ENCODE measurements at regions not wholly inside any gene's neighbourhood (a gene's known extent, or its start where the extent isn't known, plus 50 kb on each side); places are given as distances from the start of the nearest gene placed in this dataset.

- Mint-ChIP-seq H3K27ac (no peak overlapping the region), H3K9me3 (peaks cover 16% of the 10 kb centered on the region), H3K4me3 (no peak overlapping the region), H3K36me3 (no peaks in the 10 kb centered on the region), H3K27me3 (peaks cover 16% of the 10 kb centered on the region), H3K4me1 (ENCODE audit: low read depth) (no peaks in the 10 kb centered on the region)
- CTCF ChIA-PET, result no interaction called here
- POLR2A ChIA-PET, result no interaction called here
- intact Hi-C loops (cut with micrococcal nuclease), result no loop called here
- no peak for DNase-seq
Measured at GRCh38 chr14:88987516-88987915, 163.1 kb downstream of the TTC8 start.

GRCh38 chr14:88989911-88990310 is 165.5 kb downstream of the TTC8 start:
- Mint-ChIP-seq H3K9me3 (peaks cover 16% of the 10 kb centered on the region), H3K27ac (no peak overlapping the region), H3K4me3 (no peak overlapping the region), H3K36me3 (no peaks in the 10 kb centered on the region), H3K27me3 (peaks cover 23% of the 10 kb centered on the region), H3K4me1 (ENCODE audit: low read depth) (no peaks in the 10 kb centered on the region)
- POLR2A ChIA-PET, result no interaction called here
- intact Hi-C loops (cut with micrococcal nuclease), result no loop called here
- no peak for DNase-seq
- CTCF ChIA-PET, result no interaction called here

- Mint-ChIP-seq H3K36me3 (no peaks in the 10 kb centered on the region), H3K9me3 (peaks cover 14% of the 10 kb centered on the region), H3K27me3 (peaks cover 23% of the 10 kb centered on the region), H3K4me1 (ENCODE audit: low read depth) (no peaks in the 10 kb centered on the region), H3K4me3 (no peak overlapping the region), H3K27ac (no peak overlapping the region)
- DNase-seq, result no peak
- POLR2A ChIA-PET, result no interaction called here
- CTCF ChIA-PET, result no interaction called here
- intact Hi-C loops (cut with micrococcal nuclease), result no loop called here
Measured at GRCh38 chr14:88990856-88991255, 166.4 kb downstream of the TTC8 start.

- Mint-ChIP-seq H3K27ac (no peak overlapping the region), H3K9me3 (peaks cover 10% of the 10 kb centered on the region), H3K4me1 (ENCODE audit: low read depth) (no peaks in the 10 kb centered on the region), H3K4me3 (no peak overlapping the region), H3K27me3 (peaks cover 23% of the 10 kb centered on the region), H3K36me3 (no peaks in the 10 kb centered on the region)
- intact Hi-C loops (cut with micrococcal nuclease), result no loop called here
- ChIA-PET POLR2A (no interaction called here), CTCF (no interaction called here)
- DNase-seq, result no peak
Measured at GRCh38 chr14:88992011-88992410, 167.6 kb downstream of the TTC8 start.

GRCh38 chr14:88993946-88994345 is 169.5 kb downstream of the TTC8 start:
- intact Hi-C loops (cut with micrococcal nuclease), result no loop called here
- Mint-ChIP-seq H3K4me3 (no peak overlapping the region), H3K4me1 (ENCODE audit: low read depth) (no peaks in the 10 kb centered on the region), H3K27me3 (peaks cover 29% of the 10 kb centered on the region), H3K27ac (no peak overlapping the region), H3K9me3 (no peaks in the 10 kb centered on the region), H3K36me3 (no peaks in the 10 kb centered on the region)
- DNase-seq, result no peak
- POLR2A ChIA-PET, result no interaction called here
- CTCF ChIA-PET, result no interaction called here

GRCh38 chr14:88995437-88996198 is 171.2 kb downstream of the TTC8 start:
- intact Hi-C loops (cut with micrococcal nuclease), result no loop called here
- H3K4me1 Mint-ChIP-seq (ENCODE audit: low read depth), result peaks cover 2% of the 10 kb centered on the region
- H3K36me3 Mint-ChIP-seq, result no peaks in the 10 kb centered on the region
- peaks cover 29% of the 10 kb centered on the region for H3K27me3 Mint-ChIP-seq
- H3K27ac Mint-ChIP-seq, result no peak overlapping the region
- ChIA-PET CTCF (no interaction called here), POLR2A (interaction anchor here (0.6 kb wide), 1 partner anchor 823 kb away, joined by 3 read pairs; no protein-coding TSS in a partner anchor)
- H3K9me3 Mint-ChIP-seq, result no peaks in the 10 kb centered on the region
- no peak for DNase-seq
- H3K4me3 Mint-ChIP-seq, result no peak overlapping the region

- ChIA-PET CTCF (no interaction called here), POLR2A (no interaction called here)
- Mint-ChIP-seq H3K36me3 (no peaks in the 10 kb centered on the region), H3K4me3 (no peak overlapping the region), H3K27me3 (peaks cover 19% of the 10 kb centered on the region), H3K9me3 (no peaks in the 10 kb centered on the region), H3K27ac (no peak overlapping the region), H3K4me1 (ENCODE audit: low read depth) (peaks cover 5% of the 10 kb centered on the region)
- no peak for DNase-seq
- intact Hi-C loops (cut with micrococcal nuclease), result no loop called here
Measured at GRCh38 chr14:88998027-88998426, 173.6 kb downstream of the TTC8 start.

GRCh38 chr14:88999137-88999536 is 174.7 kb downstream of the TTC8 start:
- intact Hi-C loops (cut with micrococcal nuclease), result no loop called here
- Mint-ChIP-seq H3K27ac (no peak overlapping the region), H3K27me3 (peaks cover 12% of the 10 kb centered on the region), H3K9me3 (no peaks in the 10 kb centered on the region), H3K4me3 (no peak overlapping the region), H3K4me1 (ENCODE audit: low read depth) (peaks cover 5% of the 10 kb centered on the region), H3K36me3 (no peaks in the 10 kb centered on the region)
- POLR2A ChIA-PET, result no interaction called here
- CTCF ChIA-PET, result interaction anchor here (0.7 kb wide), 1 partner anchor 130 kb away, joined by 3 read pairs; no protein-coding TSS in a partner anchor
- DNase-seq, result no peak

- peaks cover 5% of the 10 kb centered on the region for H3K4me1 Mint-ChIP-seq (ENCODE audit: low read depth)
- peaks cover 12% of the 10 kb centered on the region for H3K27me3 Mint-ChIP-seq
- H3K4me3 Mint-ChIP-seq, result no peak overlapping the region
- intact Hi-C loops (cut with micrococcal nuclease), result no loop called here
- no peak overlapping the region for H3K27ac Mint-ChIP-seq
- CTCF ChIA-PET, result interaction anchor here (1.3 kb wide), 1 partner anchor 27 kb away, joined by 4 read pairs; no protein-coding TSS in a partner anchor
- H3K36me3 Mint-ChIP-seq, result no peaks in the 10 kb centered on the region
- H3K9me3 Mint-ChIP-seq, result peaks cover 2% of the 10 kb centered on the region
- DNase-seq, result peak; percentile 65
- POLR2A ChIA-PET, result no interaction called here
Measured at GRCh38 chr14:89000007-89000942, 175.8 kb downstream of the TTC8 start.

GRCh38 chr14:89004166-89004565 is 179.7 kb downstream of the TTC8 start:
- H3K27ac Mint-ChIP-seq, result no peak overlapping the region
- ChIA-PET POLR2A (no interaction called here), CTCF (no interaction called here)

GRCh38 chr14:89007906-89008305 is 183.5 kb downstream of the TTC8 start:
- CTCF ChIA-PET, result interaction anchor here (1.6 kb wide), 1 partner anchor 19 kb away, joined by 3 read pairs; no protein-coding TSS in a partner anchor
- H3K9me3 Mint-ChIP-seq, result peaks cover 2% of the 10 kb centered on the region
- no peaks in the 10 kb centered on the region for H3K36me3 Mint-ChIP-seq
- POLR2A ChIA-PET, result no interaction called here
- H3K27ac Mint-ChIP-seq, result no peak overlapping the region
- peaks cover 5% of the 10 kb centered on the region for H3K27me3 Mint-ChIP-seq
- intact Hi-C loops (cut with micrococcal nuclease), result no loop called here
- no peak for DNase-seq
- H3K4me3 Mint-ChIP-seq, result no peak overlapping the region
- H3K4me1 Mint-ChIP-seq (ENCODE audit: low read depth), result no peaks in the 10 kb centered on the region

More at GRCh38 chr14:89004166-89004565, 179.7 kb downstream of the TTC8 start:
- intact Hi-C loops (cut with micrococcal nuclease), result no loop called here
- Mint-ChIP-seq H3K36me3 (no peaks in the 10 kb centered on the region), H3K27me3 (peaks cover 7% of the 10 kb centered on the region), H3K4me3 (no peak overlapping the region), H3K4me1 (ENCODE audit: low read depth) (peaks cover 5% of the 10 kb centered on the region), H3K9me3 (peaks cover 2% of the 10 kb centered on the region)
- DNase-seq, result no peak

GRCh38 chr14:89011355-89012281 is 187.2 kb downstream of the TTC8 start:
- H3K4me3 Mint-ChIP-seq, result no peak overlapping the region
- peaks cover 12% of the 10 kb centered on the region for H3K27me3 Mint-ChIP-seq
- H3K9me3 Mint-ChIP-seq, result no peaks in the 10 kb centered on the region
- intact Hi-C loops (cut with micrococcal nuclease), result loop anchor here (5.0 kb wide), 1 partner anchor 454 kb away; the partner anchor contains the start of gene PTPN21
- CTCF ChIA-PET, result interaction anchor here (1.1 kb wide), 1 partner anchor 15 kb away, joined by 3 read pairs; no protein-coding TSS in a partner anchor
- POLR2A ChIA-PET, result no interaction called here
- no peaks in the 10 kb centered on the region for H3K36me3 Mint-ChIP-seq
- H3K27ac Mint-ChIP-seq, result no peak overlapping the region
- no peaks in the 10 kb centered on the region for H3K4me1 Mint-ChIP-seq (ENCODE audit: low read depth)
- DNase-seq, result no peak
